Ascending aorta (tissue), 2 donors: ENCODE measurements at regions not wholly inside any gene's neighbourhood (a gene's known extent, or its start where the extent isn't known, plus 50 kb on each side); places are given as distances from the start of the nearest gene placed in this dataset.
"Not testable (repeated sequence)": the region's sequence is repeated elsewhere in the genome, so short reads cannot be mapped to it uniquely, and the experiment has no call there.

Source experiments
- DNase-seq, 2 donors: peaks; one replicate each; pipeline ENCODE4 v3.0.0-alpha.2; 2019; ENCODE audit warnings: low spot score in 2 of 2
- H3K27ac ChIP-seq, 2 donors: fragments of 200-600 bp; sonication (generic); one replicate each; pipeline ENCODE4 v1.5.1; 2016 to 2017; ENCODE audit warnings: mild to moderate bottlenecking in 1 of 2
- H3K27me3 ChIP-seq: fragments of 200-600 bp; sonication (generic); one replicate; pipeline ENCODE4 v1.5.1; 2017
- H3K36me3 ChIP-seq, 2 donors: fragments of 200-600 bp; sonication (generic); one replicate each; pipeline ENCODE4 v1.5.1; 2016
- H3K4me1 ChIP-seq, 2 donors: fragments of 200-600 bp; sonication (generic); one replicate each; pipeline ENCODE4 v1.5.1; 2016 to 2017; ENCODE audit warnings: mild to moderate bottlenecking in 1 of 2
- H3K4me3 ChIP-seq, 2 donors: fragments of 200-600 bp; sonication (generic); one replicate each; pipeline ENCODE4 v1.5.1; 2016 to 2017; ENCODE audit warnings: mild to moderate bottlenecking in 1 of 2
- H3K9me3 ChIP-seq, 2 donors: fragments of 200-600 bp; sonication (generic); one replicate each; pipeline ENCODE4 v1.5.1; 2016
- intact Hi-C: fragments of 100-400 bp; cut with DNase I; formaldehyde crosslinking; loops from one replicate; pipeline ENCODE4 v1.15.1; 2023
- TF ChIP-seq, protein P1 (sequence below), 3 experiments: fragments of 200-600 bp in 2 of 3; fragments of 450-650 bp in 1 of 3; sonication (generic) in 2 of 3; IDR thresholded peaks; one replicate each; pipeline ENCODE4 v1.5.1; 2016 to 2019; ENCODE audit warnings: antibody characterized with exemption in 3 of 3, mild to moderate bottlenecking in 1 of 3, moderate library complexity in 1 of 3

DNA sequence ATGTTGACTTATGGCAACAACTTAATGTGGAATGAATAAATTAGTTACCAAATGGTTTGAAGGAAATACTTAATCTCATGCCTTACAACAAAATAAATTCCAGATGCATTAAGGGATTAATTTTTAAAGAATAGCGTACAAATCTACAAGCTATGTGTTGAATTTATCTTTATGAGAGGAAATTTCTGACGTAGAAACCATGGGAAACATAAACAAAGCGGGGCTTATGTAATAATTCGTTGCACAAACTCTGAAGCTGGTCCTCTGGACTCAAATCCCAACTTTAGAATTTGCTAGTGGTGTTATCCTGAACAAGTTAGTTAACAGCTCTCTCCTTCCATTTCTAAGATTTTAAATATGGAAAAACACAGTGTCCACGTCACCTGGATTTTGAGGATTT, 137.4 kb upstream of the CALCR start:
- no peaks in the 10 kb centered on the region for H3K4me1 ChIP-seq
- no peak overlapping the region for H3K27ac ChIP-seq
- intact Hi-C loops: no loop called here
- no peak for DNase-seq
- no peaks in the 10 kb centered on the region for H3K27me3 ChIP-seq
- TF ChIP-seq, protein P1, sequence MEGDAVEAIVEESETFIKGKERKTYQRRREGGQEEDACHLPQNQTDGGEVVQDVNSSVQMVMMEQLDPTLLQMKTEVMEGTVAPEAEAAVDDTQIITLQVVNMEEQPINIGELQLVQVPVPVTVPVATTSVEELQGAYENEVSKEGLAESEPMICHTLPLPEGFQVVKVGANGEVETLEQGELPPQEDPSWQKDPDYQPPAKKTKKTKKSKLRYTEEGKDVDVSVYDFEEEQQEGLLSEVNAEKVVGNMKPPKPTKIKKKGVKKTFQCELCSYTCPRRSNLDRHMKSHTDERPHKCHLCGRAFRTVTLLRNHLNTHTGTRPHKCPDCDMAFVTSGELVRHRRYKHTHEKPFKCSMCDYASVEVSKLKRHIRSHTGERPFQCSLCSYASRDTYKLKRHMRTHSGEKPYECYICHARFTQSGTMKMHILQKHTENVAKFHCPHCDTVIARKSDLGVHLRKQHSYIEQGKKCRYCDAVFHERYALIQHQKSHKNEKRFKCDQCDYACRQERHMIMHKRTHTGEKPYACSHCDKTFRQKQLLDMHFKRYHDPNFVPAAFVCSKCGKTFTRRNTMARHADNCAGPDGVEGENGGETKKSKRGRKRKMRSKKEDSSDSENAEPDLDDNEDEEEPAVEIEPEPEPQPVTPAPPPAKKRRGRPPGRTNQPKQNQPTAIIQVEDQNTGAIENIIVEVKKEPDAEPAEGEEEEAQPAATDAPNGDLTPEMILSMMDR (IDR thresholded peaks at IDR 0.05): no peak
- H3K36me3 ChIP-seq: no peaks in the 10 kb centered on the region
- no peak overlapping the region for H3K4me3 ChIP-seq
- H3K9me3 ChIP-seq: no peaks in the 10 kb centered on the region

GRCh38 chr7:93708255-93708654, 133.7 kb upstream of the CALCR start:
- H3K9me3 ChIP-seq, H3K4me1 ChIP-seq, H3K27ac ChIP-seq, intact Hi-C loops, H3K27me3 ChIP-seq, DNase-seq, H3K4me3 ChIP-seq, H3K36me3 ChIP-seq: not testable (repeated sequence)

- H3K27ac ChIP-seq: no peak overlapping the region
- intact Hi-C loops: no loop called here
- no peak for DNase-seq
- no peaks in the 10 kb centered on the region for H3K4me1 ChIP-seq
- H3K4me3 ChIP-seq: no peak overlapping the region
- TF ChIP-seq, protein P1 (IDR thresholded peaks at IDR 0.05): no peak
- no peaks in the 10 kb centered on the region for H3K36me3 ChIP-seq
- no peaks in the 10 kb centered on the region for H3K27me3 ChIP-seq
- no peaks in the 10 kb centered on the region for H3K9me3 ChIP-seq
Measured at GRCh38 chr7:93707249-93707648, 132.7 kb upstream of the CALCR start.

DNA sequence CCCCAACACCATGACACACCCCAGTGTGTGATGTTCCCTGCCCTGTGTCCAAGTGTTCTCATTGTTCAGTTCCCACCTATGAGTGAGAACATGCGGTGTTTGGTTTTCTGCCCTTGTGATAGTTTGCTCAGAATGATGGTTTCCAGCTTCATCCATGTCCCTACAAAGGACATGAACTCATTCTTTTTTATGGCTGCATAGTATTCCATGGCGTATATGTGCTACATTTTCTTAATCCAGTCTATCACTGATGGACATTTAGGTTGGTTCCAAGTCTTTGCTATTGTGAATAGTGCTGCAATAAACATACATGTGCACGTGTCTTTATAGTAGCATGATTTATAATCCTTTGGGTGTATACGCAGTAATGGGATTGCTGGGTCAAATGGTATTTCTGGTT, 131.6 kb upstream of the CALCR start:
- H3K4me3 ChIP-seq, H3K27me3 ChIP-seq, H3K9me3 ChIP-seq, H3K36me3 ChIP-seq, intact Hi-C loops, H3K4me1 ChIP-seq, DNase-seq, H3K27ac ChIP-seq: not testable (repeated sequence)

DNA sequence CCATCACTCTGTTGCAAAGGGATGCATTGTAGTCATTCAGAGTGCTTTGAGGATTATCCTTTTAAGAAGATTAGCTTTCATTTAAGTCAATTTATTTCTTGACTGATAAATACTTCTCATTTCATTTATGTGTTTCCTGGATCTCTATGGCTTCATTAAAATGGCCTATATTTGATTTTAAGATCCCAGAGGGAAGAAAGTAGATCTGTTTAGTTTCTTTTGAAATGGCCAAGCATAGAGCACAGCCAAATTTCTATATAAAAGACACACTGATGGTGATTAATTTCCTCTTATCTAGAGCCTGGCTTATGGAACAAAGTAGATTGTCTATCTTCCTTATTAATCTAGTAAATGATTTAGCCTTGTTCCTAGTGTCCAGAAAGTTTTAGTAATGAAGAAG, 129.7 kb upstream of the CALCR start:
- Histone ChIP-seq H3K4me1 (no peaks in the 10 kb centered on the region), H3K27ac (no peak overlapping the region), H3K27me3 (no peaks in the 10 kb centered on the region), H3K4me3 (no peak overlapping the region), H3K36me3 (no peaks in the 10 kb centered on the region), H3K9me3 (no peaks in the 10 kb centered on the region)
- TF ChIP-seq, protein P1 (IDR thresholded peaks at IDR 0.05): no peak
- no peak for DNase-seq
- intact Hi-C loops: no loop called here

GRCh38 chr7:93697901-93698300, 123.4 kb upstream of the CALCR start:
- TF ChIP-seq, protein P1 (IDR thresholded peaks at IDR 0.05): no peak
- H3K4me3 ChIP-seq: no peak overlapping the region
- H3K4me1 ChIP-seq: no peaks in the 10 kb centered on the region
- no peaks in the 10 kb centered on the region for H3K27me3 ChIP-seq
- H3K9me3 ChIP-seq: no peaks in the 10 kb centered on the region
- intact Hi-C loops: no loop called here
- no peak for DNase-seq
- H3K27ac ChIP-seq: no peak overlapping the region
- no peaks in the 10 kb centered on the region for H3K36me3 ChIP-seq

DNA sequence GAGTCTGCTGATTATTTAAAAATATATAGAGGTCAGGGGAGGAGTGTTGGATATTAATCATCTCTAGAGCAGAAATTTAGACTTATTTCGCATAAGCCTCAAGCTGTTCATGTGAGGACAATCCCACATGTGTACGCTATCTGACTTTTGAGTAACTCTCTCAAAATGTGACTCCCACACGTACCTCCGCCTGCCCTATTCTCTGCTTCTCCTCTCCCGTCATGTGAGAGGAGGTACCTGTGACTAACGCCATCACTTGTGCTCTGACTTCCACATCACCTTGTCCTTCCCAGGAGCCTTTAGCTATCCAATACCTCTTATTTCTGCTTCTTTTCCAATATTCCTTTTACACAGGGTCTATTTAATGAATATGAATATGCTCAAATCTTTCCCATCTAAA, 119.3 kb upstream of the CALCR start:
- H3K4me1 ChIP-seq: no peaks in the 10 kb centered on the region
- no peak for DNase-seq
- no peaks in the 10 kb centered on the region for H3K9me3 ChIP-seq
- no peak overlapping the region for H3K4me3 ChIP-seq
- no peaks in the 10 kb centered on the region for H3K27me3 ChIP-seq
- TF ChIP-seq, protein P1 (IDR thresholded peaks at IDR 0.05): no peak
- H3K27ac ChIP-seq: no peak overlapping the region
- H3K36me3 ChIP-seq: no peaks in the 10 kb centered on the region
- intact Hi-C loops: no loop called here
